ENCODE measurements at regions not wholly inside any gene's neighbourhood (a gene's known extent, or its start where the extent isn't known, plus 50 kb on each side); places are given as distances from the start of the nearest gene placed in this dataset.

DNA sequence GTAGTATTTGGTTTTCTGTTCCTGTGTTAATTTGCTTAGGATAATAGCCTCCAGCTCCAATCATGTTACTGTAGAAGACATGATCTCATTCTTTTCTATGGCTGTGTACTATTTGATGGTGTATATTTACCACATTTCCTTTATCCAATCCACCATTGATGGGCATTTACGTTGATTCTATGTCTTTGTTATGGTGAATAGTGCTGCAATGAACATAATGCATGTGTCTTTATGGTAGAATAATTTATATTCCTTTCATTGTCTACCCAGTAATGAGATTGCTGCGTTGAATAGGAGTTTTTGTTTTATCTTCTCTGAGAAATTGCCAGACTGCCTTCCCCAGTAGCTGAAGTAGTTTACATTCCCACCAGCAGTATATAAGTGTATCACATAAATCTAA, 538.8 kb downstream of the LRRIQ3 start:
- Histone ChIP-seq H3K4me1 (ENCODE audit: control insufficient read depth, insufficient read depth, low read length) (no peaks in the 10 kb centered on the region), H3K9me3 (ENCODE audit: control insufficient read depth, insufficient read depth, low read length) (no peaks in the 10 kb centered on the region), H3K27me3 (ENCODE audit: control insufficient read depth, insufficient read depth, low read length) (no peaks in the 10 kb centered on the region), H3K36me3 (ENCODE audit: control insufficient read depth, insufficient read depth, low read length) (no peaks in the 10 kb centered on the region), H3K4me3 (ENCODE audit: low read length) (no peak overlapping the region), H3K27ac (ENCODE audit: low read length) (no peak overlapping the region)
- Mint-ChIP-seq H3K27ac (no peak overlapping the region), H3K4me1 (no peaks in the 10 kb centered on the region), H3K27me3 (ENCODE audit: low read depth in 2 of 2) (no peaks in the 10 kb centered on the region), H3K4me3 (no peak overlapping the region), H3K9me3 (peaks cover 5 to 11% of the 10 kb centered on the region in 2 donors), H3K36me3 (no peaks in the 10 kb centered on the region)
- intact Hi-C loops (cut with micrococcal nuclease) = no loop called here
- ATAC-seq (no peak), DNase-seq (no peak)
- no peak for TF ChIP-seq CTCF (IDR thresholded peaks at IDR 0.05)
- no CpG with 5 or more reads among the region's 2 CpGs for WGBS (ENCODE audit: insufficient coverage)

- H3K9me3 Mint-ChIP-seq = peaks cover 4 to 5% of the 10 kb centered on the region in 2 donors
Observed at GRCh38 chr1:73654714-73655113, 543.3 kb downstream of the LRRIQ3 start.

DNA sequence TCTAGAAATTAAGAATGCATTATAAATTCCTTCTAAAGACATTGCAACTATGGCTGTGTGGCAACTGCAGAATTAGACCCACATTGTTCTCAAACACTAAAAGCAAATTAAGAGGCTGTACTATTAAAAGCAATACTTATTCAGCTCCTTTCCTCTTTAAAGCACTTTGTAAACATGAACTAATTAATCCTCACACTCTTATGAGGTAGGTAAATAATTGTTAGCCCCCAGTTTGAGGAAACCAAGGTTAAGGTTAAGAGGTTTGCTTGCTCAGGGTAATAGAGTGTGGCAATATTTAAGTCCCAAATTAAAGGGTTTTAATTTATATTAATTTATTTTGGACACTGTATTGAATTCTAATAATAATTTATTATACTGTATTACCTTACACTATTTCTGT, 553.8 kb downstream of the LRRIQ3 start:
- Mint-ChIP-seq H3K9me3 (peaks cover 8 to 18% of the 10 kb centered on the region in 2 donors), H3K36me3 (no peaks in the 10 kb centered on the region), H3K4me1 (no peaks in the 10 kb centered on the region), H3K27ac (no peak overlapping the region), H3K4me3 (no peak overlapping the region), H3K27me3 (ENCODE audit: low read depth in 2 of 2) (no peaks in the 10 kb centered on the region)
- DNase-seq (no peak), ATAC-seq (no peak)
- intact Hi-C loops (cut with micrococcal nuclease) = no loop called here
- no peaks in the 10 kb centered on the region for H3K27me3 ChIP-seq (ENCODE audit: control insufficient read depth, insufficient read depth, low read length)
- H3K27ac ChIP-seq (ENCODE audit: low read length) = no peak overlapping the region
- H3K36me3 ChIP-seq (ENCODE audit: control insufficient read depth, insufficient read depth, low read length) = no peaks in the 10 kb centered on the region
- H3K4me1 ChIP-seq (ENCODE audit: control insufficient read depth, insufficient read depth, low read length) = no peaks in the 10 kb centered on the region
- H3K9me3 ChIP-seq (ENCODE audit: control insufficient read depth, insufficient read depth, low read length) = no peaks in the 10 kb centered on the region
- no peak for TF ChIP-seq CTCF (IDR thresholded peaks at IDR 0.05)
- no peak overlapping the region for H3K4me3 ChIP-seq (ENCODE audit: low read length)

More at GRCh38 chr1:73654714-73655113, 543.3 kb downstream of the LRRIQ3 start:
- Histone ChIP-seq H3K4me1 (ENCODE audit: control insufficient read depth, insufficient read depth, low read length) (no peaks in the 10 kb centered on the region), H3K4me3 (ENCODE audit: low read length) (no peak overlapping the region), H3K27ac (ENCODE audit: low read length) (no peak overlapping the region), H3K27me3 (ENCODE audit: control insufficient read depth, insufficient read depth, low read length) (no peaks in the 10 kb centered on the region), H3K36me3 (ENCODE audit: control insufficient read depth, insufficient read depth, low read length) (no peaks in the 10 kb centered on the region), H3K9me3 (ENCODE audit: control insufficient read depth, insufficient read depth, low read length) (no peaks in the 10 kb centered on the region)
- no peak overlapping the region for H3K4me3 Mint-ChIP-seq
- TF ChIP-seq CTCF (IDR thresholded peaks at IDR 0.05) = no peak
- H3K27ac Mint-ChIP-seq = no peak overlapping the region
- ATAC-seq (no peak), DNase-seq (no peak)
- no peaks in the 10 kb centered on the region for H3K36me3 Mint-ChIP-seq
- intact Hi-C loops (cut with micrococcal nuclease) = no loop called here
- H3K27me3 Mint-ChIP-seq (ENCODE audit: low read depth in 2 of 2) = no peaks in the 10 kb centered on the region
- H3K4me1 Mint-ChIP-seq = no peaks in the 10 kb centered on the region

- no peak for TF ChIP-seq CTCF (IDR thresholded peaks at IDR 0.05)
- no peaks in the 10 kb centered on the region for H3K4me1 ChIP-seq (ENCODE audit: control insufficient read depth, insufficient read depth, low read length)
- DNase-seq = no peak
- H3K27ac ChIP-seq (ENCODE audit: low read length) = no peak overlapping the region
- no peaks in the 10 kb centered on the region for H3K27me3 Mint-ChIP-seq (ENCODE audit: low read depth in 2 of 2)
- H3K36me3 Mint-ChIP-seq = no peaks in the 10 kb centered on the region
- H3K4me3 Mint-ChIP-seq = no peak overlapping the region
- no peaks in the 10 kb centered on the region for H3K4me1 Mint-ChIP-seq
- H3K4me3 ChIP-seq (ENCODE audit: low read length) = no peak overlapping the region
- no peak overlapping the region for H3K27ac Mint-ChIP-seq
- peaks cover 8 to 21% of the 10 kb centered on the region in 2 donors for H3K9me3 Mint-ChIP-seq
- 94% methylated on average over 2 of the region's 5 CpGs for WGBS (ENCODE audit: insufficient coverage)
- H3K9me3 ChIP-seq (ENCODE audit: control insufficient read depth, insufficient read depth, low read length) = no peaks in the 10 kb centered on the region
- H3K27me3 ChIP-seq (ENCODE audit: control insufficient read depth, insufficient read depth, low read length) = no peaks in the 10 kb centered on the region
- intact Hi-C loops (cut with micrococcal nuclease) = no loop called here
- H3K36me3 ChIP-seq (ENCODE audit: control insufficient read depth, insufficient read depth, low read length) = no peaks in the 10 kb centered on the region
- ATAC-seq = no peak
Observed at GRCh38 chr1:73639494-73639893, 558.5 kb downstream of the LRRIQ3 start.

All from natural killer cell (primary cell).